ENCODE measurements at regions not wholly inside any gene's neighbourhood (a gene's known extent, or its start where the extent isn't known, plus 50 kb on each side); places are given as distances from the start of the nearest gene placed in this dataset.

DNA sequence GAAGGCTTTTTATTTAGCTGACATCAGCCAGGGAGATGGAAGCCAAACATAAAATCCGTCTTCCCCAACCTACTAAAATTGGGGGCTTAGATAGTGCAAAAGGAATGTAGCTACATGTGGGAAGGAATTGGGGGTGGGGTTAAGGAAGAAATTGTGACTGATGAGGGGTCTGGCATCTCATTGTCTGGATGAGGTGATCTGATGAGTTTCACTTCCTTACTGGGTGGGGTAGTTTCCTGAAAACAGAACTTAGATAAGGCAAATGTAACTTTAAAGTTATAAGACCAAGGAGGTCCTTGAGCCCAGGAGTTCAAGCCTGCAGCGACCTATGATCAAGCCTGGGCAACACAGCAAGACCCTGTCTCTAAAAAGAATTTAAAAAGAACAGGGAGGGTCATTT, 105.5 kb upstream of the NEIL3 start:
- DNase-seq (no peak), ATAC-seq (no peak)
- H3K9me3 ChIP-seq: no peaks in the 10 kb centered on the region
- no peaks in the 10 kb centered on the region for H3K27me3 ChIP-seq
- TF ChIP-seq, protein P1, sequence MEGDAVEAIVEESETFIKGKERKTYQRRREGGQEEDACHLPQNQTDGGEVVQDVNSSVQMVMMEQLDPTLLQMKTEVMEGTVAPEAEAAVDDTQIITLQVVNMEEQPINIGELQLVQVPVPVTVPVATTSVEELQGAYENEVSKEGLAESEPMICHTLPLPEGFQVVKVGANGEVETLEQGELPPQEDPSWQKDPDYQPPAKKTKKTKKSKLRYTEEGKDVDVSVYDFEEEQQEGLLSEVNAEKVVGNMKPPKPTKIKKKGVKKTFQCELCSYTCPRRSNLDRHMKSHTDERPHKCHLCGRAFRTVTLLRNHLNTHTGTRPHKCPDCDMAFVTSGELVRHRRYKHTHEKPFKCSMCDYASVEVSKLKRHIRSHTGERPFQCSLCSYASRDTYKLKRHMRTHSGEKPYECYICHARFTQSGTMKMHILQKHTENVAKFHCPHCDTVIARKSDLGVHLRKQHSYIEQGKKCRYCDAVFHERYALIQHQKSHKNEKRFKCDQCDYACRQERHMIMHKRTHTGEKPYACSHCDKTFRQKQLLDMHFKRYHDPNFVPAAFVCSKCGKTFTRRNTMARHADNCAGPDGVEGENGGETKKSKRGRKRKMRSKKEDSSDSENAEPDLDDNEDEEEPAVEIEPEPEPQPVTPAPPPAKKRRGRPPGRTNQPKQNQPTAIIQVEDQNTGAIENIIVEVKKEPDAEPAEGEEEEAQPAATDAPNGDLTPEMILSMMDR (IDR thresholded peaks at IDR 0.05): no peak
- intact Hi-C loops (cut with DNase I): no loop called here
- H3K36me3 ChIP-seq: no peaks in the 10 kb centered on the region
- no peaks in the 10 kb centered on the region for H3K4me1 ChIP-seq
- H3K27ac ChIP-seq: no peak overlapping the region
- H3K4me3 ChIP-seq: no peak overlapping the region

DNA sequence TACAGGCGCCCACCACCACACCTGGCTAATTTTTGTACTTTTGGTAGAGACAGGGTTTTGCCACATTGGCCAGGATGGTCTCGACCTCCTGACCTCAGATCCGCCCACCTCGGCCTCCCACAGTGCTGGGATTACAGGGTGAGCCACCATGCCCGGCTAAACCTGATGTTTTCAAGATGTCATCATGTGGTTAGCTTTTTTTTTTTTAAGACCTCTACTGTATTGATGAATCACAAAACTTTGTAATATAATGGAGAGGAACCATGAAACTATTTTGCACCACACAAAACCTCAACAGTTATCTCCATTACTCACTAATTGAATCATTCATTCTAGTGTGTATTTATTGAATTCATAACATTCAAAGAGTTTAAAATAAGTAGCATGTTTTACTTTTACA, 94.7 kb upstream of the NEIL3 start:
- Histone ChIP-seq H3K4me3 (no peak overlapping the region), H3K36me3 (no peaks in the 10 kb centered on the region), H3K4me1 (no peaks in the 10 kb centered on the region), H3K9me3 (no peaks in the 10 kb centered on the region), H3K27ac (no peak overlapping the region), H3K27me3 (no peaks in the 10 kb centered on the region)
- intact Hi-C loops (cut with DNase I): no loop called here
- TF ChIP-seq, protein P1 (IDR thresholded peaks at IDR 0.05): no peak
- DNase-seq: no peak
- ATAC-seq: no peak

DNA sequence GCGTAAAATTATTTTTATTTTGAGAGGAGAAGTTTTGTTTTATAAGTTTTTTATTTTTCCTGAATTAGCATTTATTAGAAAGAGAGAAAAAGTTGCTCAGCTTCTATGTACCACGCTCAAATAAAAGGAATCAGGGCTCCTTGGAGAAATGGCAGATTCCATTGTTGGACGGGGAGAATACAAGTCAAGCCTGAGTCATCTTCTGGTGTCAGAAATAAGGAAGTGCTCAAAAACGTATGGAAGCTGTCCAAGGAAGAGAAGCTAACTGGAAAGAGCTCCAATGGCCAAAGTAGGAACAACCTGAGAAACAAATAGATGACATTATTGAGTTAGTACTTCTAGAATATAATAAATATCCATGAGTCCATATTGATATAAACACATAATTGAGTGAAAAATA, 89.3 kb upstream of the NEIL3 start:
- ATAC-seq: no peak
- TF ChIP-seq, protein P1 (IDR thresholded peaks at IDR 0.05): no peak

DNA sequence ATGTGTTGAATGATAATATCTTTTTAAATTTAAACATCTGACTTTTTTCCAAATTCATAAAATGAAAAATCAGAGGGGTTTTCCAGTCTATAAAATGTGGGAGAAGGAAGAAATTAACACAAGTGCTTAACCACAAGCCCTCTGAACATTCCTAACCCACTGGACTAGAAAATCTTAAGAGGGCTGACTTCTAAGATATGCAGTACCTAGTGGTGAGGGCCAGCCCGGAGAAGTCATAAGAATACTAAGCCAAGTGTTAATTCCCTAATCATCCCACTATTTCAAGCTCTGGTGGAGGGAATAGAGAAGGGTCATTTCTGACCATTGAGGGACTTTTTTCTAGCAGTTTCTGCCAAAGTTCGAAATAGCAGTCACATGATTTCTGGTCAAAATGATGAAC, 86.9 kb upstream of the NEIL3 start:
- no peak overlapping the region for H3K4me3 ChIP-seq
- intact Hi-C loops (cut with DNase I): no loop called here
- no peaks in the 10 kb centered on the region for H3K9me3 ChIP-seq
- no peak for ATAC-seq
- DNase-seq: no peak
- no peaks in the 10 kb centered on the region for H3K4me1 ChIP-seq
- H3K36me3 ChIP-seq: no peaks in the 10 kb centered on the region
- TF ChIP-seq, protein P1 (IDR thresholded peaks at IDR 0.05): no peak
- H3K27ac ChIP-seq: no peak overlapping the region
- H3K27me3 ChIP-seq: no peaks in the 10 kb centered on the region

More for the DNA sequence above, 89.3 kb upstream of the NEIL3 start:
- intact Hi-C loops (cut with DNase I): no loop called here
- no peak overlapping the region for H3K4me3 ChIP-seq
- no peak for DNase-seq
- no peak overlapping the region for H3K27ac ChIP-seq
- no peaks in the 10 kb centered on the region for H3K9me3 ChIP-seq
- no peaks in the 10 kb centered on the region for H3K27me3 ChIP-seq
- H3K4me1 ChIP-seq: no peaks in the 10 kb centered on the region
- no peaks in the 10 kb centered on the region for H3K36me3 ChIP-seq

DNA sequence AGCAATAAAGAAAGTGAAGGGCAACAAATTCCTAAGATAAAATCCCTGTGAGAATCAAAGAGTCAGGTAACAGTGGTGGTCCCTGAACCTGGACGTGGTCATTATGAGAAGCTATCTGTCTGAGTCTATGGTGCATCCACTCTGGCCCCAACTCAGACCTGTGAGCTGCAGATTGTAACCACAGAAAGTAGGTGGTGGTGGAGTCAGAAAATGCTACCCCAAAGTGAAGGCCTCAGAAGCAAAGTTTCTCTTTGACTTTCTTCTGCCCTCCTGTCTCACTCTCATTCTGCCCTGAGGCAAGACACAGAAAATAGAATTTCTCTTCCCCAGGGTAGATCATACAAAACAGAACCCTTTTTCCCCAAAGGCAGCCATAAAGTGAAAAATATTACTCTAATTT, 84.1 kb upstream of the NEIL3 start:
- peaks cover 6% of the 10 kb centered on the region for H3K4me1 ChIP-seq
- intact Hi-C loops (cut with DNase I): no loop called here
- DNase-seq (no peak), ATAC-seq (no peak)
- no peaks in the 10 kb centered on the region for H3K9me3 ChIP-seq
- TF ChIP-seq, protein P1 (IDR thresholded peaks at IDR 0.05): no peak
- no peak overlapping the region for H3K27ac ChIP-seq
- H3K4me3 ChIP-seq: no peak overlapping the region
- H3K27me3 ChIP-seq: no peaks in the 10 kb centered on the region
- H3K36me3 ChIP-seq: no peaks in the 10 kb centered on the region

DNA sequence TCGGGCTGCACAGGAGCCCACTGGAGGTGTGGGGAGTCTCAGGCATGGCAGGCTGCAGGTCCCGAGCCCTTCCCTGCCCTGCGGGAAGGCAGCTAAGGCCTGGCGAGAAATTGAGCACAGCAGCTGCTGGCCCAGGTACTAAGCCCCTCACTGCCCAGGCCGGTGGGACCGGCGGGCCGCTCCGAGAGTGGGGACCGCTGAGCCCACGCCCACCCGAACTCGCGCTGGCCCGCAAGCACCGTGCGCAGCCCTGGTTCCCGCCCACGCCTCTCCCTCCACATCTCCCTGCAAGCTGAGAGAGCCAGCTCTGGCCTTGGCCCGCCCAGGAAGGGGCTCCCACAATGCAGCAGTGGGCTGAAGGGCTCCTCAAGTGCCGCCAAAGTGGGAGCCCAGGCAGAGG, 82.0 kb upstream of the NEIL3 start:
- intact Hi-C loops (cut with DNase I): no loop called here
- TF ChIP-seq, protein P1 (IDR thresholded peaks at IDR 0.05): no peak
- DNase-seq: no peak

More for the DNA sequence above, 82.0 kb upstream of the NEIL3 start:
- no peak for ATAC-seq
- peaks cover 6% of the 10 kb centered on the region for H3K4me1 ChIP-seq
- H3K4me3 ChIP-seq: no peak overlapping the region
- H3K27me3 ChIP-seq: no peaks in the 10 kb centered on the region
- H3K9me3 ChIP-seq: no peaks in the 10 kb centered on the region
- no peak overlapping the region for H3K27ac ChIP-seq
- H3K36me3 ChIP-seq: no peaks in the 10 kb centered on the region

All from upper lobe of right lung (tissue), 1 donor.